Stimulated activated CD4-positive, alpha-beta T cell treated with anti-CD3 and anti-CD28 coated beads, Interleukin-12 subunit alpha, Interleukin-12 subunit beta, amount 100 ng/mL, for 24 hours (primary cell): ENCODE measurements at regions not wholly inside any gene's neighbourhood (a gene's known extent, or its start where the extent isn't known, plus 50 kb on each side); places are given as distances from the start of the nearest gene placed in this dataset.

Experiments
- DNase-seq, 2 experiments: peaks; one replicate each; pipeline ENCODE4 v3.0.0-alpha.2; 2020; ENCODE audit warnings: low read depth in 2 of 2

DNA sequence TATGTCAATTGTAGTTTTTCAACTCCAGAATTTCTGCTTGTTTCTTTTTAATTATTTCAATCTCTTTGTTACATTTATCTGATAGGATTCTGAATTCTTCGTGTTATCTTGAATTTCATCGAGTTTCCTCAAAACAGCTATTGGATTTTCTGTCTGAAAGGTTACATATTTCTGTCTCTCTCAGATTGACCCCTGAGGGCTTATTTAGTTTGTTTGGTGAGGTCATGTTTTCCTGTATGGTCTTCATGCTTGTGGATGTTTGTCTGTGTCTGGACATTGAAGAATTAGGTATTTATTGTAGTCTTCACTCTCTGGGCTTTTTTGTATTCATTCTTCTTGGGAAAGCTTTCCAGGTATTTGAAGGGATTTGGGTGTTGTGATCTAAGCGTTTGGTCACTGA is 85.6 kb downstream of the SNAPC1 start:
- DNase-seq, result no peak

GRCh38 chr14:61854898-61855297 is 92.7 kb downstream of the SNAPC1 start:
- DNase-seq, result no peak

DNA sequence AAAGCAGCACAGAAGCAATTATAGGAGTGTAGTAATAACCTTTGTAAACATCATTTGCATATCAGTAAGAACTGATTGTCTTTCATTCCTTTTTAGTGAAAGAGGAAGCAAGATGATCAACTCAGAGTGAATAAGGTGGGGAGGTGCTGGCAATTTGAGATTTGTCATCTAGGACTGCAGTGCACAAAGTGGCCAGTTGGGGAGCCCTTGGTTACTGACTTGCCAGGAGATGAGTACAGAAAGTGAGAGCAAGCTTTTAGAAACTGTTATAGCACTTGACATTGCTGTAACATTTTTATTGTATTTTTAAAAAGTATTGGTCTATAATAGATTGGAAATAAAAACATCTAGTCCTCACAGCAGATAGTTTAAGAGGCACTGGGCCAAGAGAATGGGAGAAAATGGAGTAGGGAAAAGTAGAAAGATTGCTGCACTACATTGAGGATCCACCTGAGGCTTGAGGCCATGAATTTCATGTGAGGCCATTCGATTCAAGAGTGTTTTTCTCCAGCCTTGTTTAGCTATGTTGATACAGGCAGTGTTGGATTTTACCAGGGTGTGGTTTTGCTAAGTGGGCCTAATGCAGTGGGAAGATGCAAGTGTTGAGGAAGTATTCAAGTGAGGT is 98.2 kb downstream of the SNAPC1 start:
- DNase-seq, result peak; percentile 36 to 72

DNA sequence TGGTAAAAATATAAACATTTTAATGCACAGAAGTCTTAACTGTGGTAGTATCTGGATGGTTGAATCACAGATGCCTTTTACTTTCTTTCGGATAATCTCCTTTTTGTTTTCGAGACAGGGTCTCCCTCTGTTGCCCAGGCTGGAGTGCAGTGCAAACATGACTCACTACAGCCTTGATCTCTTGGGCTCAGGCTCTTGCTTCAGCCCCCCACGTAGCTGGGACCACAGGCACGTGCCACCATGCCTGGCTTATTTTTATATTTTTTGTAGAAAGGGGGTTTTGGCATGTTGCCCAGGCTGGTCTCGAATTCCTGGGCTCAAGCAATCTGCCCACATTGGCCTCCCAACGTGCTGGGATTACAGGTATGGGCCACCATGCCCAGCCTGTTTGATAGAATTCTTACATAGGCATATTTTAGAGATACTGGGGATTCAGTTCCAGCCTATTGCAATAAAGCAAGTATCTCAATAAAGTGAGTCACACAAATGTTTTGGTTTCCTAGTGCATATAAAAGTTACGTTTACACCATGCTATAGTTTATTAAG is 99.2 kb downstream of the SNAPC1 start:
- DNase-seq, result no peak

GRCh38 chr14:61864329-61864898 is 102.2 kb downstream of the SNAPC1 start:
- DNase-seq, result no peak

- no peak for DNase-seq
These were observed 105.0 kb downstream of the SNAPC1 start for GRCh38 chr14:61866932-61867920.

GRCh38 chr14:61868846-61869245 is 106.6 kb downstream of the SNAPC1 start:
- DNase-seq, result no peak

DNA sequence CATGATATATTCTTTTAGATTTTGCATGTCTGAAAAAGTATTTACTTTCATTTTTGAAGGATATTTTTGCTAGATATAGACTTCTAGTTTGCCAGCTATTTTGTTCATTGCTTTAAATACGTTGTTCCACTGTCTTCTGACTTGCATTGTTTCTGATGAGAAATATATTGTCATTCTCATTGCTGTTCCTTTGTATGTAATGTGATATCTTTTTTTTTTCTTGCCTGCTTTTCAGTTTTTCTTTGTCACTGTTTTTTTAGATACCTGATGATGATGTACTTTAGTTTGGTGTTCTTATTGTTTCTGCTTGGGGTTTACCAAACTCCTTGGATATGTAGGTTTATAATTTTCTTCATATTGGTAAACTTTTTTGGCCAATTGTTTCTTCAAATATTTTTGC is 107.9 kb downstream of the SNAPC1 start:
- no peak for DNase-seq

DNA sequence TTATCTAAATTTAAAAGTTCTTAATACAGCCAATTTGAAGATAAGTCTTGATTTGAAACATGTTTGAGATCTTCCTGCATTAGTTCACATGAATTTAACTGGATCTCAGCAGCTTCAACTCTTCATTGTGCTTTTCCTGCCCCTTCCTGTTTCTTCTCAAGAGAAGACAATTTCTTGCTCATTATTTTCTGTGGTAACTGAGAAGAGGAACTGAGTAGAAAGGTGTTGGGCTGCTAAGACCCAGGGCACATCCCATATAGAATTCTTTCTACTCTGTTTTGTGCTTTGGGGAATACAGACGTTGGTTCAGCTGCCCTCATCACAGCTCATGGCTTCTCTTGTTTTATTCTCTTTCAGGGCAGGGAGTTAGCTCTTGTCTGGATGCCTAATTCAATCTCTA is 110.2 kb downstream of the SNAPC1 start:
- no peak for DNase-seq

DNA sequence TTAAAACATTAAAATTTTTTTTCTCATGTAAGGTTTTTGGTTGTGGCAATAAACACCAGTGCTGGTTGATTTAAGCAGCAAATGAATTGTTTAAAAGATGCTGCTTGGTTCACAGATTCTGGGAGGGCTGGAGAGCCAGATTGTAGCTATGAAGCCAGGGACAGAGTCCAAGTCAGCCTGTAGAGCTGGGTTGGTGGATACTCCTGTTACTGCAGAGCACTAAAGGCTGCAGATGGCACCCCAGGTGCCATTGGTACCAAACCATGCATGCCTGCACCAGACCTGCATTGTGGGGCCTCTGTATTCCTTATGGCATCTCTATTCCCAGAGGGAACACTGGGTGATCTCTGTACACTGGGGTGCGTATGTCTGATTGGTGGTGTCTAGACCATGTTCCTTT is 113.3 kb downstream of the SNAPC1 start:
- no peak for DNase-seq

DNA sequence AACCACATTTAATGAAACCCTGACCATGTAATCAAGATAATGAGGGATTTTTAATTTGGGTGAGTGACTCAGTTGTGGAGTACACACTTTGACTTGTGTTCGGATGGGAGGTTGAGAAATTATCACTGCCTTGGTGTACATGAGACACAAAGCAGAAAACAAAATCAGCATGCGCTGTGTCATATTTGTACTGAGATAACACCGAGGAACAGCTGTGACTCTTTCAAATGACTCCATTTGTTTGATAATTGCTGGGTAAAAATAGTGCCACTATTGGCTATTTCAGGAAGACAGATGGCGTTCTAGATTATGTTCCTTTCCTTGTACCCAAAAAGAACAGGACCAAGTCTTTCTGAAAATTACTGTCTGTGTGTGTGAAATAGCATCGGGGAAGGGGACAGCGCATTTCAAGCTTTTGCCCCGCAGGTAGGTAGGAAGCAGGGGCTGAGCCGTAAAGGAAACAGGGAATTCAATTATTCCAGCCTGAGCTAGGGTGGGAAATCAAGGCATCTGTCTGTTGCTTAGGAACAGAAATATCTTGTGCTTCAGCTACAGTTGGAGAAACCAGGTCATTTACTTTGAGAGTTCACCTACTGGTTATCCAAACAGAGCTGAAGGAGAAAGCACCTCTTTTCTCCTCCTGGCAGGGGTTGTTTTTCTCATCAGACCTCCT is 114.3 kb downstream of the SNAPC1 start:
- DNase-seq, result no peak

DNA sequence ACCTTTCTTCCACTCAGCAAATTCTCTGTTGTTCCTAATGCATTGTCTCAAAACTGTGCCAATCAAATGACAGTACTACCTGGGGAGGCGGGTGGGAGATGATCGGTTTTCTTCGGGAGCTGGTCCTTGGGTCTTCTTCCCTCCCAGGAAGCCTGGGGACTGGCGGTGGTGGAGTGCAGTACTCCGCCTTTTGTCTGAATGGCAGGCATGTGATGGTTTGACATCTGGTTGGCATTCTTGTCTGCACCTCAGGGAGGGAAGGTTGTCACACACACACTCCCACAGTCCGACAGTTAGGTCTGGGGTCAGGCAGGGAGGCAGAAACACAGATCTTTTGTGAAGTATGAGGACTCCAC is 114.8 kb downstream of the SNAPC1 start:
- no peak for DNase-seq

- no peak for DNase-seq
These were observed 115.5 kb downstream of the SNAPC1 start for GRCh38 chr14:61877768-61878167.

DNA sequence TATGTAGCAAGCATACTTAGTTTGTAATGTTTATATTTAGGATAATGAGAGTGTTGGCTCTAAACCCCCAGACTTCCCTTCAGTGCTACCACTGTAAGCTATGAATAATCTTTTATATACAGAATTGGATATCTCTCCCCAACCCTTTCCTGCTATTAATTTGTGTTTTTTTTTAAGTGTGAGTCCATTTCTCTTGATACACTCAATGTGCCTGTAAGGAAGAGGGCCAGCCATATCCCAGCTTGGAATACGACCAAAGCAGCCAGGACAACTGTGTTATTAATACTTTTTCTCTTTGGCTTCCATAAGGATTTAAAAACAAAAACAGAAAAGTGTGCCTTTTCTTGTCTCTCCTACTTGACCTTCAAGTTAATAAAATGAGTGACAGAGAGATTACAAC is 116.7 kb downstream of the SNAPC1 start:
- no peak for DNase-seq

GRCh38 chr14:61881046-61881445 is 118.8 kb downstream of the SNAPC1 start:
- no peak for DNase-seq

GRCh38 chr14:61884711-61885110 is 122.5 kb downstream of the SNAPC1 start:
- no peak for DNase-seq

DNA sequence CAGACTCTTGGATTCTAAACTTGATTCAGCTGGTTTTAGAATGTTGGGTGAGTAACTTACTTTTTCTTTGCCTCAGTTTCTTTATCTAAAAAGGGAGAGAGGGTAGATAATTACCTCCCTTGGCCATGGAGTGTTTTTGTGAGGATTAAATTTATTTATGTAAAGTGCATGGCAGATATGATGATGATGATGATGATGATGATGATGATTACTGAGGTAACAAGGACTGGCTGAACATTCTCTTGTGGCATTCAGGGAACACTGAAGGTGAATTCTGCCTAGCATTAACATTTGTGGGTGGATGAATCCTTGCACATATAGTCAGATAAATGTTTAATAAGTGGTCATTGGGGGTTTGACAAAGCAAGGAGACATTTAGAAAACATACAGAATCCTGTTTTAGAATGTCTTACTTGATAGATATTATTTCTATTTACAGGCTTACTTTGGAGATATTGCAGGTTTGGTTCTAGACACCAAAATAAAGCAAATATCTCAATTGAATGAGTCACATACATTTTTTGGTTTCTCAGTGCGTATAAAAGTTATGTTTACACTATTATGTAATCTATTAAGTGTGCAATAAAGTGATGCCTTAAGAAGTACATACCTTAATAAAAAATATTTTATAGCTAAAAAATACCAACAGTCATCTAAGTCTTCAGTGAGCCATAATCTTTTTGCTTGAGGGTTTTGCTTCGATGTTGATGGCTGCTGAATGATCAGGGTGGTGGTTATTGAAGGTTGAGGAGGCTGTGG is 123.2 kb downstream of the SNAPC1 start:
- DNase-seq, result no peak

DNA sequence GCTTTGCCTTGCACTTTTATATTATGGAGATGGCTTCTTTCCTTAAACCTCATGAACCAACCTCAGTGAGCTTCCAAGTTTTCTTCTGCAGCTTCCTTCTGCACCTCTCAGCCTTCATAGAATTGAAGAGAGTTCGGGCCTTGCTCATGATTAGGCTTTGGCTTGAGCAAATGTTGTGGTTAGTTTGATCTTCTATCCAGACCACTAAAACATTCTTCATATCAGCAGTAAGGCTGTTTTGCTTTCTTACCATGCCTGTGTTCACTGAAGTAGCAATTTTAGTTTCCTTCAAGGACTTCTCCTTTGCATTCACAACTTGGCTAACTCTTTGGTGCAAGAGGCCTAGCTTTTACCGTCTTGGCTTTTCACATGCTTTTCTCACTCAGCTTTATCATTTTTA is 125.4 kb downstream of the SNAPC1 start:
- no peak for DNase-seq

GRCh38 chr14:61889914-61890351 is 127.7 kb downstream of the SNAPC1 start:
- peak in 1 of 2 experiments; percentile 1 for DNase-seq

DNA sequence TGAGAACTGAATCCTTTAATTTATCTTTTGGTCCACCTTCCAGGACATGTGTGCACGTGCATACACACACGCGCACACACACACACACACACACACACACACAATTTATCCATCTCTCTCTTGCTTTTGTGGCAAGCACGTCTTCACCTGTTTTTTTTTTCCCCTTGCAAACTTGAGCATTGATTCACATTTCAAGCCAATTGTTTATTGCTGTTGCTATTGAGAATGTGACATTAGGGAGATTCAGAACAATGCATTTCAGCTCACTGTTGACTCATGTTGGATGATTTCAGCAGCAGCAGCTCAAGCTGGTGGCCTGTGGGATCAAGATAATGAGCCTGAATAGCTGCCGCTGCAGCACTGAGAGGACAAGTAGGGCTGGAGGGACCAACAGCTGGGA is 128.9 kb downstream of the SNAPC1 start:
- no peak for DNase-seq

DNA sequence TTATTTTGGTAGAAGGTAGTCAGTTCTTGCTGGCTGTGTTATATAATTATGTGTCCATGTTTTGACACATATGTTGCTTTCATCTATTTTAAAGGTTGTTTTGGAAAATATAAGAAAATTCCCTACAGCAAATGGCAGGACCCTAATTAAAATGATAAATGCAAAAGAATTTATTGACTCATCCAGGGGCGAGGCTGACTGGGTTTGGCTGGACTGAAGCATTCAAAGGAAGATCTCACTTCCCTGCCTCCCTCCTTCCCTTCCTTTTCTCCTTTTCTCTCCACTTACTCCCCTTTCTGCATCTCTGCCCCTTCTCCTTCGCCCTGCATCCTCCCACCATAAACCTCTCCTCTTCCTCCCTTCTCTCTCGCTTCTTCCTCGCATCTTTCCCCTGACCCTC is 129.6 kb downstream of the SNAPC1 start:
- no peak for DNase-seq
